Bronchial epithelial cell (primary cell): ENCODE measurements at regions not wholly inside any gene's neighbourhood (a gene's known extent, or its start where the extent isn't known, plus 50 kb on each side); places are given as distances from the start of the nearest gene placed in this dataset.
A peak's percentile ranks its signal among the peaks of the same experiment; 100 is the strongest.

Source experiments
- DNase-seq: peaks from one replicate; pipeline ENCODE4 v3.0.0-alpha.2; 2010; ENCODE audit warnings: low read depth
- FAIRE-seq: peaks from 2 replicates; lab custom pipeline; 2011; peaks lifted over from hg19 to GRCh38; lab: Jason Lieb, UNC
- H3K27me3 ChIP-seq: 2 replicates; pipeline ENCODE4 v1.5.1; 2011; ENCODE audit warnings: low read length; ENCODE audit not compliant: control insufficient read depth, insufficient read depth
- H3K36me3 ChIP-seq: 2 replicates; pipeline ENCODE4 v1.5.1; 2011; ENCODE audit warnings: low read length; ENCODE audit not compliant: control insufficient read depth, insufficient read depth
- H3K4me3 ChIP-seq: 2 replicates; pipeline ENCODE4 v1.5.1; 2011; ENCODE audit warnings: mild to moderate bottlenecking, low read depth, low read length, control low read depth
- TF ChIP-seq, protein P1 (sequence below): IDR thresholded peaks from 2 replicates; pipeline ENCODE4 v1.5.1; 2011; ENCODE audit warnings: mild to moderate bottlenecking, moderate library complexity, low read length, control low read depth, inconsistent platforms; ENCODE audit not compliant: insufficient read depth, severe bottlenecking

- DNase-seq (peak; percentile 93), FAIRE-seq (peak; percentile 66)
- no peaks in the 10 kb centered on the region for H3K36me3 ChIP-seq
- H3K4me3 ChIP-seq: no peak overlapping the region
- no peaks in the 10 kb centered on the region for H3K27me3 ChIP-seq
- TF ChIP-seq, protein P1, sequence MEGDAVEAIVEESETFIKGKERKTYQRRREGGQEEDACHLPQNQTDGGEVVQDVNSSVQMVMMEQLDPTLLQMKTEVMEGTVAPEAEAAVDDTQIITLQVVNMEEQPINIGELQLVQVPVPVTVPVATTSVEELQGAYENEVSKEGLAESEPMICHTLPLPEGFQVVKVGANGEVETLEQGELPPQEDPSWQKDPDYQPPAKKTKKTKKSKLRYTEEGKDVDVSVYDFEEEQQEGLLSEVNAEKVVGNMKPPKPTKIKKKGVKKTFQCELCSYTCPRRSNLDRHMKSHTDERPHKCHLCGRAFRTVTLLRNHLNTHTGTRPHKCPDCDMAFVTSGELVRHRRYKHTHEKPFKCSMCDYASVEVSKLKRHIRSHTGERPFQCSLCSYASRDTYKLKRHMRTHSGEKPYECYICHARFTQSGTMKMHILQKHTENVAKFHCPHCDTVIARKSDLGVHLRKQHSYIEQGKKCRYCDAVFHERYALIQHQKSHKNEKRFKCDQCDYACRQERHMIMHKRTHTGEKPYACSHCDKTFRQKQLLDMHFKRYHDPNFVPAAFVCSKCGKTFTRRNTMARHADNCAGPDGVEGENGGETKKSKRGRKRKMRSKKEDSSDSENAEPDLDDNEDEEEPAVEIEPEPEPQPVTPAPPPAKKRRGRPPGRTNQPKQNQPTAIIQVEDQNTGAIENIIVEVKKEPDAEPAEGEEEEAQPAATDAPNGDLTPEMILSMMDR: no peak
These were observed 73.0 kb upstream of the SCOC start for GRCh38 chr4:140300271-140300970.

- no peaks in the 10 kb centered on the region for H3K36me3 ChIP-seq
- no peak for FAIRE-seq
- TF ChIP-seq, protein P1: no peak
- no peak for DNase-seq
- H3K4me3 ChIP-seq: no peak overlapping the region
- H3K27me3 ChIP-seq: no peaks in the 10 kb centered on the region
These were observed 75.4 kb upstream of the SCOC start for GRCh38 chr4:140298001-140298400.

GRCh38 chr4:140297221-140297570, 76.2 kb upstream of the SCOC start:
- Histone ChIP-seq H3K27me3 (no peaks in the 10 kb centered on the region), H3K36me3 (no peaks in the 10 kb centered on the region), H3K4me3 (no peak overlapping the region)
- TF ChIP-seq, protein P1: no peak
- DNase-seq: peak; percentile 68
- no peak for FAIRE-seq

DNA sequence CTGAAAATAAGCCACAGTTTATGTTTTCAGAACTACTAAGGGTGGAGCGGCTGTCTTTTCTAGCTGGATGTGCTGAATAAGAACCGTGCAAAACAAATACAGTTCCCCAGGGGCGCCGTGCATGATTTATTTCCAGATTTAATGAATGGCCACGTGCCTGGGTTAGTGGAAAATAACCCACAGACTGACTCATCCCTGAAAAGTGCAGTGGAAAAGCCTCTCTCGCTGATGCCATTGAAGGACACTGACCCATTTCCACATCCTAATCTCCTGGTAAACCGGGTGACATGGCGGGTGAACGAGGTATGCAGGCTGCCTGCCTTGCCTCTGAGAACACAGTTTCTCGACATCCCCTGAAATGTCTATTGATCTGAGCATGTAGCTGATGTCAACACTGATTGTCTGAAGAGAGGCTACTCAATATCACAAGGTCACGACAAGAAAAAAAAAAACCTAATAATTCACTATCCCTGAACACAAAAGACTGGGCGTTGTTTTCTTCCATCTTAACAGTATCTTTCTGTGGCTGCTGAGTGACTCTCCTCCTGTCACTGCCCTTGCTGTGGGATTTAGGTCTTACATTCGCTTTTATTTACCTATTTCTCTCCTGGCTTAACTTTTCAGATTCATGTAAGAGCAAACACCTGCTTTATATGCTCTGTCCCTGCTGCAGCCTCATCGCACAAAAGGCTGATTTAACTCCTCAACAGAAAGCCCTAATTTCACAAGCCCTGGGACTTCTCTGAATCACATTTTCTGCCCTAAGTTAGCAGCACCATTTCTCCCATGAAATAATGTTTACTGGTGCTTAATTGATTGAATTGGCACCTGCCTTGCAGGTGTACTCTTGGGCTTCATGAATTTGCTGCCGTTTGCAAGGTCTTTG, 76.9 kb upstream of the SCOC start:
- Histone ChIP-seq H3K36me3 (no peaks in the 10 kb centered on the region), H3K27me3 (no peaks in the 10 kb centered on the region), H3K4me3 (no peak overlapping the region)
- peak; percentile 41 for DNase-seq
- TF ChIP-seq, protein P1: no peak
- FAIRE-seq: no peak

- Histone ChIP-seq H3K27me3 (no peaks in the 10 kb centered on the region), H3K4me3 (no peak overlapping the region), H3K36me3 (no peaks in the 10 kb centered on the region)
- TF ChIP-seq, protein P1: no peak
- FAIRE-seq (no peak), DNase-seq (no peak)
These were observed 79.5 kb upstream of the SCOC start for GRCh38 chr4:140293979-140294378.
